Brain microvascular endothelial cell (primary cell): ENCODE measurements at regions not wholly inside any gene's neighbourhood (a gene's known extent, or its start where the extent isn't known, plus 50 kb on each side); places are given as distances from the start of the nearest gene placed in this dataset.
A peak's percentile ranks its signal among the peaks of the same experiment; 100 is the strongest.

Source experiments
- DNase-seq: peaks from one replicate; pipeline ENCODE4 v3.0.0-alpha.2; 2020
- H3K27ac ChIP-seq: fragments of 250-450 bp; sonication (Bioruptor Pico); 2 replicates; pipeline ENCODE4 v1.5.1; 2020; ENCODE audit warnings: mild to moderate bottlenecking, moderate library complexity
- H3K27me3 ChIP-seq: fragments of 250-450 bp; sonication (Bioruptor Pico); replicated peaks from 2 replicates; pipeline ENCODE4 v1.5.1; 2020; ENCODE audit warnings: mild to moderate bottlenecking
- H3K36me3 ChIP-seq: fragments of 250-450 bp; sonication (Bioruptor Pico); replicated peaks from 2 replicates; pipeline ENCODE4 v1.5.1; 2020; ENCODE audit warnings: mild to moderate bottlenecking
- H3K4me3 ChIP-seq: 2 replicates; pipeline ENCODE4 v1.5.1; 2011; ENCODE audit warnings: low read depth, mild to moderate bottlenecking, control low read depth, low read length, moderate library complexity
- CTCF ChIP-seq: IDR thresholded peaks from 2 replicates; pipeline ENCODE4 v1.5.1; 2011; ENCODE audit warnings: low read depth, mild to moderate bottlenecking, moderate library complexity, low read length, control low read depth, inconsistent platforms; ENCODE audit errors: missing control alignments
- in situ Hi-C: cut with HindIII; loops from 2 replicates; pipeline ENCODE4 v1.10.0; 2017; ENCODE audit warnings: low sequenced_read_pairs, low pct_ligation_motif_present

GRCh38 chr16:80040413-80040812 lies 439.9 kb upstream of the MAF start:
- no peak for DNase-seq
- in situ Hi-C loops = no loop called here
- TF ChIP-seq CTCF = no peak

GRCh38 chr16:80039777-80040176 lies 439.2 kb upstream of the MAF start:
- no peak overlapping the region for H3K4me3 ChIP-seq
- in situ Hi-C loops = no loop called here
- no peak overlapping the region for H3K27ac ChIP-seq
- H3K36me3 ChIP-seq = no peaks in the 10 kb centered on the region
- no peaks in the 10 kb centered on the region for H3K27me3 ChIP-seq
- no peak for DNase-seq
- TF ChIP-seq CTCF = no peak

More at GRCh38 chr16:80040413-80040812, 439.9 kb upstream of the MAF start:
- no peak overlapping the region for H3K27ac ChIP-seq
- no peaks in the 10 kb centered on the region for H3K27me3 ChIP-seq
- H3K36me3 ChIP-seq = no peaks in the 10 kb centered on the region
- H3K4me3 ChIP-seq = no peak overlapping the region

GRCh38 chr16:80038566-80038965 lies 438.0 kb upstream of the MAF start:
- no peak for DNase-seq
- Histone ChIP-seq H3K27ac (no peak overlapping the region), H3K36me3 (no peaks in the 10 kb centered on the region), H3K4me3 (no peak overlapping the region), H3K27me3 (no peaks in the 10 kb centered on the region)
- in situ Hi-C loops = no loop called here
- TF ChIP-seq CTCF = no peak

- H3K4me3 ChIP-seq = no peak overlapping the region
- H3K36me3 ChIP-seq = no peaks in the 10 kb centered on the region
- no peak for TF ChIP-seq CTCF
- peak overlapping the region; percentile 24 for H3K27ac ChIP-seq
- in situ Hi-C loops = no loop called here
- DNase-seq = peak; percentile 35
- no peaks in the 10 kb centered on the region for H3K27me3 ChIP-seq
Measured at GRCh38 chr16:80034948-80035663, 434.6 kb upstream of the MAF start.

- TF ChIP-seq CTCF = no peak
- Histone ChIP-seq H3K36me3 (no peaks in the 10 kb centered on the region), H3K27me3 (no peaks in the 10 kb centered on the region), H3K27ac (peak overlapping the region; percentile 24), H3K4me3 (no peak overlapping the region)
- DNase-seq = no peak
- in situ Hi-C loops = no loop called here
Measured at GRCh38 chr16:80034469-80034826, 433.9 kb upstream of the MAF start.
